ENCODE measurements at regions not wholly inside any gene's neighbourhood (a gene's known extent, or its start where the extent isn't known, plus 50 kb on each side); places are given as distances from the start of the nearest gene placed in this dataset.

DNA sequence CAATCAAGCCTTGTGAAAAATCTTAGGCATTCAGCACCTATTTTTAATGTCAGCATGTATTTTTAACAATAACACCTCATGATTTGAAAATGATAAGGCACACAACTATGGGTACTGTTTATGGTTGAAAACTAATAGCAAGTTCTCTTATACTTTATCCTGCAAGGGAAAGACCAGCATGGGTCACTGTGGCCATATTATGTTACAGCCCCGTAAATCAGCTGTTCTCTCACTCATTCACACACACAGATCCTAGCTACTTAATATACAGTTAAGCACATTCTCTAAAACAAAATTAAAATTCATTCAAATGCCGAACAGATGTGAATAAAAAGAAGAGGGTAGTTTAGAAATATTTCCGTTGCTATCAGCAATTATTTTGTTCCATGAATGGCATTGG, 224.4 kb downstream of the OGFRL1 start:
- no peak for TF ChIP-seq POLR2AphosphoS5 (IDR thresholded peaks at IDR 0.05)
- TF ChIP-seq, protein P1, sequence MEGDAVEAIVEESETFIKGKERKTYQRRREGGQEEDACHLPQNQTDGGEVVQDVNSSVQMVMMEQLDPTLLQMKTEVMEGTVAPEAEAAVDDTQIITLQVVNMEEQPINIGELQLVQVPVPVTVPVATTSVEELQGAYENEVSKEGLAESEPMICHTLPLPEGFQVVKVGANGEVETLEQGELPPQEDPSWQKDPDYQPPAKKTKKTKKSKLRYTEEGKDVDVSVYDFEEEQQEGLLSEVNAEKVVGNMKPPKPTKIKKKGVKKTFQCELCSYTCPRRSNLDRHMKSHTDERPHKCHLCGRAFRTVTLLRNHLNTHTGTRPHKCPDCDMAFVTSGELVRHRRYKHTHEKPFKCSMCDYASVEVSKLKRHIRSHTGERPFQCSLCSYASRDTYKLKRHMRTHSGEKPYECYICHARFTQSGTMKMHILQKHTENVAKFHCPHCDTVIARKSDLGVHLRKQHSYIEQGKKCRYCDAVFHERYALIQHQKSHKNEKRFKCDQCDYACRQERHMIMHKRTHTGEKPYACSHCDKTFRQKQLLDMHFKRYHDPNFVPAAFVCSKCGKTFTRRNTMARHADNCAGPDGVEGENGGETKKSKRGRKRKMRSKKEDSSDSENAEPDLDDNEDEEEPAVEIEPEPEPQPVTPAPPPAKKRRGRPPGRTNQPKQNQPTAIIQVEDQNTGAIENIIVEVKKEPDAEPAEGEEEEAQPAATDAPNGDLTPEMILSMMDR (IDR thresholded peaks at IDR 0.05), result no peak
- TF ChIP-seq POLR2A (IDR thresholded peaks at IDR 0.05), result no peak

Data from prostate gland (tissue), 2 donors.